ENCODE measurements at regions not wholly inside any gene's neighbourhood (a gene's known extent, or its start where the extent isn't known, plus 50 kb on each side); places are given as distances from the start of the nearest gene placed in this dataset.
"Not testable (repeated sequence)": the region's sequence is repeated elsewhere in the genome, so short reads cannot be mapped to it uniquely, and the experiment has no call there.

- TF ChIP-seq, protein P1, sequence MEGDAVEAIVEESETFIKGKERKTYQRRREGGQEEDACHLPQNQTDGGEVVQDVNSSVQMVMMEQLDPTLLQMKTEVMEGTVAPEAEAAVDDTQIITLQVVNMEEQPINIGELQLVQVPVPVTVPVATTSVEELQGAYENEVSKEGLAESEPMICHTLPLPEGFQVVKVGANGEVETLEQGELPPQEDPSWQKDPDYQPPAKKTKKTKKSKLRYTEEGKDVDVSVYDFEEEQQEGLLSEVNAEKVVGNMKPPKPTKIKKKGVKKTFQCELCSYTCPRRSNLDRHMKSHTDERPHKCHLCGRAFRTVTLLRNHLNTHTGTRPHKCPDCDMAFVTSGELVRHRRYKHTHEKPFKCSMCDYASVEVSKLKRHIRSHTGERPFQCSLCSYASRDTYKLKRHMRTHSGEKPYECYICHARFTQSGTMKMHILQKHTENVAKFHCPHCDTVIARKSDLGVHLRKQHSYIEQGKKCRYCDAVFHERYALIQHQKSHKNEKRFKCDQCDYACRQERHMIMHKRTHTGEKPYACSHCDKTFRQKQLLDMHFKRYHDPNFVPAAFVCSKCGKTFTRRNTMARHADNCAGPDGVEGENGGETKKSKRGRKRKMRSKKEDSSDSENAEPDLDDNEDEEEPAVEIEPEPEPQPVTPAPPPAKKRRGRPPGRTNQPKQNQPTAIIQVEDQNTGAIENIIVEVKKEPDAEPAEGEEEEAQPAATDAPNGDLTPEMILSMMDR (IDR thresholded peaks at IDR 0.05) = no peak
- DNase-seq (ENCODE audit: low spot score) (no peak), ATAC-seq (ENCODE audit: low FRiP score) (no peak)
Observed at GRCh38 chr22:48300877-48301276, 1526.8 kb downstream of the BRD1 start.

GRCh38 chr22:48299801-48300200, 1527.9 kb downstream of the BRD1 start:
- no peak for ATAC-seq (ENCODE audit: low FRiP score)
- TF ChIP-seq, protein P1 (IDR thresholded peaks at IDR 0.05) = no peak
- DNase-seq (ENCODE audit: low spot score) = no peak

DNA sequence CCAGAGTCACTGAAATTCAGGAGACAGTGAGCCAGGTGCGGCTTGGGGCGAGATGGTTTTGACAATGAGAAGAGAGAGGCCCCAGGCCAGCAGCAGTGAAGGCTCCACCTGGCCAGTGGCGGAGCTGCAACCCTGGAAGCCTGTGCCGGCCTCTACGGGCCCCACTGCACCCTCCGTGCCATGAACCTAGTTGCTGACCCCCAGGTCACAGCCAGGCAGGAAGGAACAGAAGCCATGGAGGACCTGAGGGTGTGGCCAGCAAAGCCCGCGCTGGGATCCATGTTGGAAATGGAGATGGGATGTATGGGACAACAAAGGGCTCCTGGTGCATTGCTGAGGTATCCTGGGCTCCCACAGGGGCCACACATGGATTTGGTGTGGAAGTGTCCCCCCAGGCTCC, 1528.5 kb downstream of the BRD1 start:
- TF ChIP-seq, protein P1 (IDR thresholded peaks at IDR 0.05) = no peak
- no peak for DNase-seq (ENCODE audit: low spot score)
- ATAC-seq (ENCODE audit: low FRiP score) = no peak

DNA sequence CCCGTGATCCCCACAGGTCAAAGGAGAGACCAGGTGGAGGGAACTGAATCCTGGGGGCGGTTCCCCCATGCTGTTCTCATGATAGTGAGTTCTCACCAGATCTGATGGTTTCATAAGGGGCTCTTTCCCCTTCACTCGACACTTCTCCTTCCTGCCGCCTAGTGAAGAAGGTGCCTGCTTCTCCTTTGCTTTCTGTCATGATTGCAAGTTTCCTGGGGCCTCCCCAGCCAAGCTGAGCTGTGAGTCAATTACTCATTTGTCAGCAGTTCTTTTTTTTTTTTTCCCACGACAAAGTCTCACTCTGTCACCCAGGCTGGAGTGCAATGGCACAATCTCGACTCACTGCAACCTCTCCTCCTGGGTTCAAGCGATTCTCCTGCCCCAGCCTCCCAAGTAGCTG, 1530.4 kb downstream of the BRD1 start:
- no peak for ATAC-seq (ENCODE audit: low FRiP score)
- no peak for DNase-seq (ENCODE audit: low spot score)
- TF ChIP-seq, protein P1 (IDR thresholded peaks at IDR 0.05) = no peak

DNA sequence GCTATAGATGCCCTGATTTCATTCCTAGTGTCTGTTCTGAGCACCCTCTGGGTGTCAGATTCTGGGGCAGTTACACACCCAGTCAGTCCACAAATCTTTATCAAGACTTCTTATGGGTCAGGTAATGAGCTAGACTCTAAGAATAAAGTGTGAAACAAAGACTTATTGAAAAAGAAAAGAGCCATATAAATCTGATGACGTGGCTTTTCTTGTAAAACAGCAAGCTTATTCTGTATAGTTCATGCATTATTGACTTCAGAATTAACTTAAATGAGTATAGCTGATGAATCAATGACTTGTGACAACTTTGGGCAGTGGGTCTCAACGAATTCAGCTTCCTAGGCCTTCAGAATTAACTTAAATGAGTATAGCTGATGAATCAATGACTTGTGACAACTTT, 1527.5 kb downstream of the TBC1D22A start:
- not testable (repeated sequence) for DNase-seq (ENCODE audit: low spot score); ATAC-seq (ENCODE audit: low FRiP score)

DNA sequence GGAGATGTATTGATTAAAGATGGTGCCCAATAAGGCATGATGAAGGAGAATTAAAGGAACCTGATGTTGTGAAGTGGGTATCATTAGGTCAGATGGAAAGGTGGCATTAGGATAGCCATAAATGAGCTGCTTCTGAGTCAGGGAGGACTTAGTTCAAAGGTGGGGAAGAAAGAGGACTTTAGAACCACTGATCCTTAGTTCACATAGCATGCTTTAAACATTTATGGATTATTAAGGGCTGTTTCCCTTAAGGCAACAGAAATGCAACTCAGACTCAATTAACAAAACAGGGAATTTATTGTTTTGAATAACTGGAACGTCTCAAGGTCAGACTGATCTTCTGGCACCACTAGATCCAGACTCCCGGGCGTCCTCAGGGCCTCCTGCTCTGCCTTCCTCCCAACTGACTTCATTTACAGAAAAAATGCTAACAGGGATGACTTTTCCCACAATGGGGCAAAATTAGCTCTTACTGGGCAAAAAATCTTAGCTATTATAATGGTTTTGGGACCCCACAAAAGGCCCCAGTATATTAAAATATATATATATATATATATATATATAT, 1526.0 kb downstream of the TBC1D22A start:
- ATAC-seq (ENCODE audit: low FRiP score) (no peak), DNase-seq (ENCODE audit: low spot score) (no peak)
- TF ChIP-seq, protein P1 (IDR thresholded peaks at IDR 0.05) = no peak

DNA sequence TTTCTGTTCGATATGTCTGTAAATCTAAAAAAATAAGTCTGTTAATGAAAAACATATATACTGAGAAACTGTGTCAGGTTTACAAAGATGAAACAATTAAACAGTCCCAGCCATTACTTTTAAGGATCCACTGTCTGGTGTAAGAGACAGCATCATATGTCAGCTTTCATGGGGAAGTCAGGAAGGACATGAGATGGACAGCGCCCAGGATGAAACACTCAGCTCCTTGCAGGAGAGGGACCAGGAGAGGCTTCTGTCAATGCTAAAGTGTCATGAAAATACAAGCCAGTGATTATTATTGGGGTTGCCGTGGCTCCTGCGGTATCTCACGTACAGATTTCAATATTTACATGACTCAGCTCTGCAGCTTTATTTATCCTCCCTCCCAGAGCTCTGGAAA, 1524.6 kb downstream of the TBC1D22A start:
- TF ChIP-seq, protein P1 (IDR thresholded peaks at IDR 0.05) = no peak
- DNase-seq (ENCODE audit: low spot score) = no peak
- no peak for ATAC-seq (ENCODE audit: low FRiP score)

DNA sequence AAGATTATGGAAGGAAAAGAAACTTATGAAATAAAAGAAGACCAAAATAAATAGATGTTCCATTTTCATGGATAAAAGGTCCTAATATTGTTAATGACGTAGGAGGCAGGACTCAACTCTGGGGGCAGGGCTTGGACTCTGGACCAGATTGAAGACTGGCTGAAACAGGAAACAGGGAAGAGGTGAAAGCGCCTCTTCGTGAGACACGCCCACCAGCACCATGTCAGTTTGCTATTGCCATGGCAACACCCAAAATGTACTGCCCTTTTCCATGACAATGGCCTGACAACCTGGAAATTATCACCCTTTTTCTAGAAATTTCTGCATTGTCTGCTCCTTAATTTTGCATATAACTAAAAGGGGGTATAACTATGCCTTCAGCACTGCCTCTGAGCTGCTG, 1522.2 kb downstream of the TBC1D22A start:
- TF ChIP-seq, protein P1 (IDR thresholded peaks at IDR 0.05) = no peak
- ATAC-seq (ENCODE audit: low FRiP score) (no peak), DNase-seq (ENCODE audit: low spot score) (no peak)

Data from omental fat pad (tissue), 3 donors.